ENCODE measurements at regions not wholly inside any gene's neighbourhood (a gene's known extent, or its start where the extent isn't known, plus 50 kb on each side); places are given as distances from the start of the nearest gene placed in this dataset.
"Not testable (repeated sequence)": the region's sequence is repeated elsewhere in the genome, so short reads cannot be mapped to it uniquely, and the experiment has no call there.

DNA sequence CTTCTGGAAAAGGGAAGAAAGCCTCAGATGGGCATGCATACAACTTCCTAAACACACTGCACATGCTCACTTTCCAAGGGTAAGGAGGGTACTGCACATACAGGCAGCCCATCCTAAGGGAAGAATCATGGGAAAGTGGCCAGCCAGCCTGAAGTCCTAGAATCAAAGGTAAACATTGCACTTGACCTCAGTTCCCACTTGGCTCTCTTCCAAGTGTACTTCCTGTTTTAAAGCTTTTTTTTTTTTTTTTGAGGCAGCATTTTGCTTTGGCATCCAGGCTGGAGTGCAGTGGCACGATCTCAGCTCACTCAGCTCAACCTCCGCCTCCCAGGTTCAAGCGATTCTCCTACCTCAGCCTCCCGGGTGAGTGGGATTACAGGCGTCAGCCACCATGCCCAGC, 225.3 kb upstream of the EPHA7 start:
- intact Hi-C loops (cut with DNase I) = no loop called here
- Histone ChIP-seq H3K36me3 (no peaks in the 10 kb centered on the region), H3K9me3 (no peaks in the 10 kb centered on the region), H3K4me1 (no peaks in the 10 kb centered on the region), H3K4me3 (no peak overlapping the region), H3K27me3 (no peaks in the 10 kb centered on the region), H3K27ac (no peak overlapping the region)
- no peak for DNase-seq (ENCODE audit: extremely low spot score in 2 of 2)
- TF ChIP-seq POLR2AphosphoS5 (IDR thresholded peaks at IDR 0.05; ENCODE audit: insufficient read depth in 1 of 2, low read depth in 1 of 2) (no peak), POLR2A (IDR thresholded peaks at IDR 0.05) (no peak)
- TF ChIP-seq, protein P1, sequence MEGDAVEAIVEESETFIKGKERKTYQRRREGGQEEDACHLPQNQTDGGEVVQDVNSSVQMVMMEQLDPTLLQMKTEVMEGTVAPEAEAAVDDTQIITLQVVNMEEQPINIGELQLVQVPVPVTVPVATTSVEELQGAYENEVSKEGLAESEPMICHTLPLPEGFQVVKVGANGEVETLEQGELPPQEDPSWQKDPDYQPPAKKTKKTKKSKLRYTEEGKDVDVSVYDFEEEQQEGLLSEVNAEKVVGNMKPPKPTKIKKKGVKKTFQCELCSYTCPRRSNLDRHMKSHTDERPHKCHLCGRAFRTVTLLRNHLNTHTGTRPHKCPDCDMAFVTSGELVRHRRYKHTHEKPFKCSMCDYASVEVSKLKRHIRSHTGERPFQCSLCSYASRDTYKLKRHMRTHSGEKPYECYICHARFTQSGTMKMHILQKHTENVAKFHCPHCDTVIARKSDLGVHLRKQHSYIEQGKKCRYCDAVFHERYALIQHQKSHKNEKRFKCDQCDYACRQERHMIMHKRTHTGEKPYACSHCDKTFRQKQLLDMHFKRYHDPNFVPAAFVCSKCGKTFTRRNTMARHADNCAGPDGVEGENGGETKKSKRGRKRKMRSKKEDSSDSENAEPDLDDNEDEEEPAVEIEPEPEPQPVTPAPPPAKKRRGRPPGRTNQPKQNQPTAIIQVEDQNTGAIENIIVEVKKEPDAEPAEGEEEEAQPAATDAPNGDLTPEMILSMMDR (IDR thresholded peaks at IDR 0.05) = no peak

DNA sequence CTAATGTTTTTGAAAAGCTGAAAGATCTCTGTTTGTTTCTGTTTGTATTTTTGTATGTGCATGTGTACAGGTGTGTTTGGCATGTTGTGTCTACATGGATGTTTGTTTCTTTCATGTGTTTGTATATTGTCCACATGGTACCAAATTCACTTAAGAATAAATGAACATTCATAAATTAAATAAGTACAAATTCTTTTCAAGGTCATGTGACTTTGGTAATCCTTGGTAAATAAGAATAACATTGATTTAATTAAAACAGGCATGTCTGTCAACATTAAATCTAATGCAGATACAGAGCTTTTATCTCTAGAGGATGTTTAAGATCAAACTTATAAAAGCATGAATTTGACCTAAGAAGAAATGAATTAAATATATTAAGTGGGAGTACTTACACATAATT, 219.8 kb upstream of the EPHA7 start:
- no peak overlapping the region for H3K4me3 ChIP-seq
- intact Hi-C loops (cut with DNase I) = no loop called here
- no peak overlapping the region for H3K27ac ChIP-seq
- H3K9me3 ChIP-seq = no peaks in the 10 kb centered on the region
- no peaks in the 10 kb centered on the region for H3K27me3 ChIP-seq
- no peak for DNase-seq (ENCODE audit: extremely low spot score in 2 of 2)
- TF ChIP-seq POLR2A (IDR thresholded peaks at IDR 0.05) (no peak), POLR2AphosphoS5 (IDR thresholded peaks at IDR 0.05; ENCODE audit: insufficient read depth in 1 of 2, low read depth in 1 of 2) (no peak)
- TF ChIP-seq, protein P1 (IDR thresholded peaks at IDR 0.05) = no peak
- H3K4me1 ChIP-seq = no peaks in the 10 kb centered on the region
- no peaks in the 10 kb centered on the region for H3K36me3 ChIP-seq

DNA sequence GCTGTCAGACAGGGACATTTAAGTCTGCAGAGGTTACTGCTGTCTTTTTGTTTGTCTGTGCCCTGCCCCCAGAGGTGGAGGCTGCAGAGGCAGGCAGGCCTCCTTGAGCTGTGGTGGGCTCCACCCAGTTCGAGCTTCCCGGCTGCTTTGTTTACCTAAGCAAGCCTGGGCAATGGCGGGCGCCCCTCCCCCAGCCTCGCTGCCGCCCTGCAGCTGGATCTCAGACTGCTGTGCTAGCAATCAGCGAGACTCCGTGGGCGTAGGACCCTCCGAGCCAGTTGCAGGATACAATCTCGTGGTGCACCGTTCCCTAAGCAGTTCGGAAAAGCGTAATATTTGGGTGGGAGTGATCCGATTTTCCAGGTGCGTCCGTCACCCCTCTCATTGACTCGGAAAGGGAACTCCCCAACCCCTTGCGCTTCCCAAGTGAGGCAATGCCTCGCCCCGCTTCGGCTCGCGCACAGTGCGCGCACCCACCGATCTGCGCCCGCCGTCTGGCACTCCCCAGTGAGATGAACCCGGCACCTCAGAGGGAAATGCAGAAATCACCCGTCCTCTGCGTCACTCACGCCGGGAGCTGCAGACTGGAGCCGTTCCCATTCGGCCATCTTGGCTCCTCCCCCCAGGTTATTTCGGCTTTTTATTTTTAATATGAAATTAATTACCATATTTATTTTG, 217.8 kb upstream of the EPHA7 start:
- H3K4me3 ChIP-seq; H3K27me3 ChIP-seq; H3K4me1 ChIP-seq; H3K9me3 ChIP-seq; DNase-seq (ENCODE audit: extremely low spot score in 2 of 2); intact Hi-C loops (cut with DNase I); H3K36me3 ChIP-seq; H3K27ac ChIP-seq: not testable (repeated sequence)

DNA sequence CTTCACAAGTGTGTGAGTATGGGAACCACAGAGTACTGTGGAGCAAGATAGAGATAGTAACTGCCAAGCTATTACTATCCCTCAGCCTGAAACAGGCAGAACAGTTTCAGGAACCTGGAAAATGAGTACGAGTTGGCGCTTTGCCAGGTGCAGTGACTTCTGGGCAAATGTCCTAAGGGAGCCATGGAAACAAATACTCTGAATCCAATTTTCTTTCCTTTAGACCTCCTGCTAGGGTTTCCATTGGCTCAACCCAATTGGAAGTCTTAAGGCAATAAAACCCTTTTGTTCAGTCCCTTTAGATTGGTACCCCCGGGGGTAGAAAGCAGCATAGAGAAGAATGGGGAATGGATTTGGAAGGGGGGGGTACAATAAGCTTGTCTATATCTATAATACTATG, 205.0 kb upstream of the EPHA7 start:
- intact Hi-C loops (cut with DNase I) = no loop called here
- Histone ChIP-seq H3K4me1 (no peaks in the 10 kb centered on the region), H3K36me3 (no peaks in the 10 kb centered on the region), H3K27me3 (no peaks in the 10 kb centered on the region), H3K27ac (no peak overlapping the region), H3K9me3 (no peaks in the 10 kb centered on the region), H3K4me3 (no peak overlapping the region)
- DNase-seq (ENCODE audit: extremely low spot score in 2 of 2) = no peak
- TF ChIP-seq, protein P1 (IDR thresholded peaks at IDR 0.05) = no peak
- no peak for TF ChIP-seq POLR2AphosphoS5 (IDR thresholded peaks at IDR 0.05; ENCODE audit: insufficient read depth in 1 of 2, low read depth in 1 of 2)
- no peak for TF ChIP-seq POLR2A (IDR thresholded peaks at IDR 0.05)

DNA sequence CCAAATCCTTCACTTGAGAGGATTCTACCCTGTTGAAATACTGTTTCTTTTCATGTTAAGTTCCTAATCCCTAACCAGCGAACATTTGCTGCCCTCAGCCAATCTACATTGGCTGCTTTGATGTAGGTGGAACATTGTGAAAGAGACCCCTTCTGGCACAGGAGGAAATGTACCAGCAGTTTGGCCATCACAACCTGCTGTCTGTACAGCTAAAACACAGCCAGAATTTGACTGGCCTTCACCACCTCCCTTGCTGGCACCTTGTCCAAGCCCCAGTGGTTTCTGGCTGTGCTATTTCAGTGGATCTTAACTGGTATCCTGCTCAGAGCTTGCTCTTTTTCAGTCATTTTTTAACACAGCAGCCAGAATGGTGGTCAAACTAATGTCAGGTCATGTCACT, 202.1 kb upstream of the EPHA7 start:
- Histone ChIP-seq H3K36me3 (no peaks in the 10 kb centered on the region), H3K4me1 (no peaks in the 10 kb centered on the region), H3K9me3 (no peaks in the 10 kb centered on the region), H3K27me3 (no peaks in the 10 kb centered on the region), H3K4me3 (no peak overlapping the region), H3K27ac (no peak overlapping the region)
- DNase-seq (ENCODE audit: extremely low spot score in 2 of 2) = no peak
- TF ChIP-seq, protein P1 (IDR thresholded peaks at IDR 0.05) = no peak
- TF ChIP-seq POLR2A (IDR thresholded peaks at IDR 0.05) = no peak
- TF ChIP-seq POLR2AphosphoS5 (IDR thresholded peaks at IDR 0.05; ENCODE audit: insufficient read depth in 1 of 2, low read depth in 1 of 2) = no peak
- intact Hi-C loops (cut with DNase I) = no loop called here
